Brain pericyte (primary cell): ENCODE measurements at regions not wholly inside any gene's neighbourhood (a gene's known extent, or its start where the extent isn't known, plus 50 kb on each side); places are given as distances from the start of the nearest gene placed in this dataset.
"Not testable (repeated sequence)": the region's sequence is repeated elsewhere in the genome, so short reads cannot be mapped to it uniquely, and the experiment has no call there.

Source experiments
- DNase-seq: peaks from one replicate; pipeline ENCODE4 v3.0.0-alpha.2; 2012; ENCODE audit warnings: low read depth, low spot score

GRCh38 chr18:56488739-56489138 lies 149.7 kb downstream of the TXNL1 start:
- DNase-seq: no peak

GRCh38 chr18:56487801-56488200 lies 150.6 kb downstream of the TXNL1 start:
- no peak for DNase-seq

DNA sequence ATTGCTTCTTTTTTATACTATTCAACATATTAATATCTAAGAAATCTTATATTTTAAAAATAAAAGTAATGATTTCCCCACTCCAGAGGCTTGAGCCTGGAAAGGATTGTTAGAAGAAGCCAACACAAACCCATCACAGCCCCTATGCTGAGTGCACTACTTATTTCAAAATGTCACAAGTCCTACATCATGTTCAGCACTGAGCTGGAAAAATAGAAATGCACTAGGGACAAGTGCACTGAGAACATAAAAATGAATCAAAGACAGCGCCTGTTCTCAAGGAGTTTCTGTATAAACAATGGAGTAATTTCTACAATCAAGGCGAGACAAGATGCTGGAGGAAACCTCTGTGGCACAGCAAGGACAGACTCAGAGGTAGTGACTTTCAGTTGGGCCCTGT lies 155.0 kb downstream of the TXNL1 start:
- no peak for DNase-seq

GRCh38 chr18:56482813-56483212 lies 155.6 kb downstream of the TXNL1 start:
- not testable (repeated sequence) for DNase-seq

- DNase-seq: no peak
These were observed 156.6 kb downstream of the TXNL1 start for GRCh38 chr18:56481751-56482150.

DNA sequence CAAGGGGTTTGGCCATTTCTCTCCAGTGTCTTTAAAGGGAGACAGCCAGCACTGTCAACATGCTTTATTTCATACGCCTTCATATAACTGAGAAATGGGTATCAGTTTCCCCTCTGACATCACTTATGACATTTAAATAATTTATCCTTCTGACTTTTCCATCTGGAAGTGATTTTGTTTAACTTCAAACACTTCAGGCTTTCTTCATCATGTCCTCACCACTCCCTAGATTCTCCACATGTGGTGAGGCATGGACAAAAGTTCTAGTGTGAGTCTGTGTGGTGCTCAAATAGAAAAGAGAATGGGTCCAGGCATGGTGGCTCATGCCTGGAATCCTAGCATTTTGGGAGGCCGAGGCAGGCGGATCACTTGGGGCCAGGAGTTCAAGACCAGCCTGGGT lies 158.6 kb downstream of the TXNL1 start:
- no peak for DNase-seq

DNA sequence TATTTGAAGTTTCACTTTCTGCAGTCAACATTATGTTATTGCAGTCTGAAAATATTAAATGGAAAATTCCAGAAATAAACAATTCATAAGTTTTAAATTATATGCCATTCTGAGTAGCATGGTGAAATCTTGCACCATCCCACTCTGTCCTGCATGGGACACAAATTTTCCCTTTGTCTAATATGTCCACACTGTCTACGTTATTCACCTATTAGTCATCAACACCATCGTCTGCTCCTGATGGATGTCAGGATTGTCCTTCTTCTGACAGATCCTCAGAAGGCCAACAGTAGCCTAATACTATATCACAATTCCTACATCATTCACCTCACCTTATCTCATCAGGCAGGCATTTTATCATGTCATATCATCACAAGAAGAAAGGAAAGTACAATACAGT lies 163.1 kb downstream of the TXNL1 start:
- no peak for DNase-seq

DNA sequence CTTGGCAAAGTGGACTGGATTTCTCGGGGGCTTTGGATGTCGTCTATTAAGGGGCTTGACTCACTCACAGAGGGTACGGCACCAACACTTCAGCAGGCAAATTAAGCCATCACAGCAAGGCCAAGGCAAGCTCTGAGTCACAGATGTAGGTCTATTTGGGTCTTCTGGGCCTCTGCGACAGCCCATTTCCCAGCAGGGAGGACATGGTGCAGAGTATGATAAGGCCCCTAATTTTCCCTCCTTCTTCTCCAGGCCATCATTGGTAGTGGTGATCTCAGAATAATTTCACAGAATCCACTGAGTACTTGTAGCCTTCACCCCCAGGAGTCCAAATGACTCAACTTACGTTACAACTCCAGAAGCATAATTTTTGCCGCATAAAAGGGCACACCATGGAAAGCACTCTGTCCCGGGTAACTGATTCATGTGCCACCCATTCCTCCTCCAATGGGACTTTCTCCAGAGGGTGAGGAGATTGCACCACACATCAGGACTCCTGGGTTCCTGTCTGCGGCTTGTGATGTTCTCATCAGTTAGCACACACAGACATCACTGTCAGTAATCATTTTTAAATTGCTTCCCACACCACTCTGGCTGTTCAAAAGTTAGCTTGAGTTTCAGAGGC lies 164.9 kb downstream of the TXNL1 start:
- no peak for DNase-seq

DNA sequence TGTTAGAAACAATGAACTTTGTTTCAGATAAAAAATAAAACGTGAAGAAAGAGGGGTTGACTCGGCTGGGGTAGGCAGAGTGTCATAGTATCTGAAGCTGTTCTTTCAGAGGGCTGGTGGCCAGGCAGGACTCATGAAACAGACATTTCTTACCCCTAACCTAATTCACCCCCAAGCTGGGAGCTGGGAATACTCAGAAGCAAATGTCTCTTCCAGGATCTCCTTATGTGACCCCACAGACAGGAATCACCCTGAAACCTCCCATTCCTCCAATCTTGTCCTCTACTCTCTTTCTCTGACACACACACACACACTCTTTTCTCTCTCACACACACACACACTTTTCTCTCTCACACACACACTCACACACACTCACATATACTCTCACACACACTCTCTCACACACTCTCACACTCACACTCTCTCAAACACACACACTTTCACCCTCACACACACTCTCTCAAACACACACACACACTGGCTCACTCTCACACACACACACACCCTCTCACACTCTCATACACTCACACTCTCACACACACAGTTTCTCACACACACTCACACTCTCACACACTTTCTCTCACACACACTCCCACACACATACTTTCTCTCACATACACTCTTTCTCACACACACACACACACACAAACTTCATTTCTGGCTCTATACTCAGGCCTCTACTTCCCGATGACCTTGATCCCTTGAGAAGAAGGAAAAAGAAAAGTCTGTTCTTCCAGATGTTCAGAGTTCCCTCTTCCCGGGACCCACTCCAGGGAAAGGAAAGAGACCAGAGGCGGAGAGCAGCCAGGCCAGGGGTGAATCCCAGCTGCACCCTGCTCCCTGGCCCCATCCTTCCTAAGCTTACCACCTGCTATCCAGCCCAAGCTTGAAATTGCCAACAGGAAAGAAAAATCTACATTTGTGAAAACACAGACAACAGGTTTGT lies 167.7 kb downstream of the TXNL1 start:
- no peak for DNase-seq

- DNase-seq: no peak
These were observed 168.8 kb downstream of the TXNL1 start for GRCh38 chr18:56469582-56469981.

DNA sequence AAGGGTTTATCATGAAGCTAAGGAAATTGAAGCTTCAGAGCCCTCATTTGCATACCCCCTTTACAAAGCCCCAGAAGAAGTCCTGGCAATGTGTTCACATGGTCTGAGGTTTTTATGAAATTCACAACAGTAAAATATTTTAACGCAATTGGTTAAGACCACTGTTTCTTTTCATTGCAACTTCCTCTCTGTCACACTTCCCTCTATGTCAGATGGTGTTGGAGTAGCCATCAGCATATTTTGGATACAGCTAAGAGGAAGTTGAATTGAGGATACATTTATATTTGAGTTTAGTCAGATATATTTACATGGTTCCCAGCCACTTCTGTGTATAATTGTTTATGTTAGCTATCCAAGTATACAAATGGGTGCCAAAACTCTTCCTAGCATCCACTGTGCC lies 170.0 kb downstream of the TXNL1 start:
- DNase-seq: no peak

DNA sequence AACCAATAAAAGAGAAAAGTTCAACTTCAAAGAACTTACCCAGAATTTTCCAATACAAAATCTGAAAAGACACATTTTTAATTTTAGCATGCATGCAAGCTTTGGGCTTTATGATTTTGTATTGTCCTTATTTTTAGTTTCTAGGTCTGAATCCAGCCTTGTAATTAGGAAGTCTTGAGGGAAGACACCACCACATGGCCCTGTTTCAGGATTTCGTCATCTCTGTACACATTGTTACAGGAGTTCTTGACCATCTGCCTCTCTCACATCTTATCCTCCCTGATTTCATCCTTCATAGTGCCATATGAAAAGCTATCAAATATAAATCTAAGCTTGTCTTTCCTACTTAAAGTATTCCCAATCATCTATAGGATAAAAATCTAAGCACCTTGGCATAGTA lies 176.1 kb downstream of the TXNL1 start:
- no peak for DNase-seq

- no peak for DNase-seq
These were observed 177.2 kb downstream of the TXNL1 start for GRCh38 chr18:56461151-56461550.

DNA sequence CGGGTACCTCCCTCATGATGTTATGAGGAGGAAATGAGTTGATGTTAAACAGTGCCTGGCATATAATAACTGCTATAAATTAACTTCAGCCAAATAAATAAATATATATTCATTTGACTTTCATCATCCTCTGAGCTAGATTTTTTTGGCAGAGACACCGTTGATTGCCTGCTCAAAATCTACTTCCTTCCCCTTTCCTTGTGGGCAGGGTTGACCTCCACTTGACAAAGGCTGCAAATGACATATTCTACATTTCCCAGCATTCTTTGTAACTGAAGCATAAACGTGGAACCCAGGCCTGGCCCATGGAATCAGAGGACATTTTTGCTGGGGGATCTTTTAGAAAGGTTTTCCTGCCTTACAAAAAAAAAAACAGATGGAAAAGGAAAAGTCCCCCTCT lies 177.8 kb downstream of the TXNL1 start:
- DNase-seq: no peak

- DNase-seq: no peak
These were observed 179.4 kb downstream of the TXNL1 start for GRCh38 chr18:56458770-56459712.

DNA sequence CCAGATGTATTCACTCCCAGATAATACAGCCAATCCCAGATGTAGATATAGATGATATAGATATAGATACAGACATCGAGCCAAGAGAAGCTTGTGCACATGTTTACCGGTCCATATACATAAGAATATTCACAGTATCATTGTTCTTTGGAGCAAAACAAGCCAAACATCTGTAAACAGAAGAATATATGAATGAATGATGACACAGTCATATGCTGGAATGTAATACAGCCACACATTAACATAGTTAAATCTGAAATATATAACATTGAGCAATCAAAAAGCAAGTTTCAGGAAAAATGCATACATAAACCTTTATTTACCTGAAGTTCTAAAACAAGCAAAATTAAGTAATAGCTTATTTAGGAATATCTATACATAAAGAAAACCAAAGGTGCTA lies 182.5 kb downstream of the TXNL1 start:
- no peak for DNase-seq

- DNase-seq: no peak
These were observed 183.3 kb downstream of the TXNL1 start for GRCh38 chr18:56455141-56455540.

DNA sequence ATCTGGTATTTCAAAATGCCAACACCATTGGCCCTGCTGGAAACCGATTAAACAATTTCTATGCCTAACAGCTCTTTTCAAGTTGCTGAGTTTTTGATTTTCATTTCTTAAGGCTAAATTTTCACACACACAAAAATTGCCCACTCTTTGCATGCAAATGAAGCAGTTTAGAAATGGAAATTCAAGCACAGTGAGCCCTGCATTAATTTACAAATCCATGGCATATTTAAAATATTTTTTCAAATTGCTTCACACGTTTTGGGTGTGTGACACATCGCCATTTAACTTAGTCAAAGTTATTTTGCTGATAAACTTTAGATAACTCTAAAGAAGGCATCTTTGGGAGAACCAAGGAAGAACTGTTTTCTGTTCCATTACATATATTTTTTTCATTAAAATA lies 184.8 kb downstream of the TXNL1 start:
- DNase-seq: no peak

GRCh38 chr18:56451188-56451587 lies 187.2 kb downstream of the TXNL1 start:
- DNase-seq: no peak

- no peak for DNase-seq
These were observed 189.6 kb downstream of the TXNL1 start for GRCh38 chr18:56448751-56449150.

DNA sequence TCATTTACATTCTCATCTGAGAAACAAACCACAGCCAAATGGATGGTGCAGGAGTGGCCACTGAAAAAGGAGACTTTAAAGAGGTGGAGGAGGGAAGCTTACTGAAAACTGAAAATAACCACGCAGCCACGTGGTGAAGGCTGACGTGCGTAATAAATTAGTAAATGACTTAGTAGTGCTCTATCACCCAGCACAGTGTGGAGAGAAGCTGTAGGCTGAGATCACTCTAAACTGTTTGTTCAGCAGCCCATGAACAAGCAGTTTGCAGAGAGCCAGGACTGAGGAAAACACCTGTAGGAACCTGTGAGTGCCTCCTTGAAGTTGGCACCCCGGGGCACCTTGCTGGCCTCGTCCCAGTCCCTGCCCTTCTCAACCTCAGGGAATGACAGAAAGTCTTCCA lies 193.0 kb downstream of the TXNL1 start:
- DNase-seq: no peak

DNA sequence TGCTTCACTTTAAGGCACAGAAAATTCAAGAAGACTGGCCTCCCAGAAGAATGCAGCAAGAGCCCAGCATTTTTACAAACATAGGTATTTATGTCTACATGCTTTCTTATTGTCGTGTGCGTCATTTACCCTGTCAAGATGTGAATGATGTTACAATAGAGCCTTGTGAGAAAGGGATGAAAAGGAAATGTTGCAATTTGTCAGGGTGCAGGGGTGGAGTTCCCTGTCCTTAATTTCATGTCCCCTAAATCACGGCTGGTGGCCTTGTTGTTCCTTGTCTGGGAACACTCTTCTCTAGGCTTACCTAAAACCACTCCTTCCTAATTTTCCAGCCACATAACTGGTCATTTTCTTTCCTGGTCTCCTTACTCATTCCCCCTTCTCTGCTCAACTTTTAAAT lies 194.2 kb downstream of the TXNL1 start:
- DNase-seq: no peak
